ENCODE measurements at regions not wholly inside any gene's neighbourhood (a gene's known extent, or its start where the extent isn't known, plus 50 kb on each side); places are given as distances from the start of the nearest gene placed in this dataset.

DNA sequence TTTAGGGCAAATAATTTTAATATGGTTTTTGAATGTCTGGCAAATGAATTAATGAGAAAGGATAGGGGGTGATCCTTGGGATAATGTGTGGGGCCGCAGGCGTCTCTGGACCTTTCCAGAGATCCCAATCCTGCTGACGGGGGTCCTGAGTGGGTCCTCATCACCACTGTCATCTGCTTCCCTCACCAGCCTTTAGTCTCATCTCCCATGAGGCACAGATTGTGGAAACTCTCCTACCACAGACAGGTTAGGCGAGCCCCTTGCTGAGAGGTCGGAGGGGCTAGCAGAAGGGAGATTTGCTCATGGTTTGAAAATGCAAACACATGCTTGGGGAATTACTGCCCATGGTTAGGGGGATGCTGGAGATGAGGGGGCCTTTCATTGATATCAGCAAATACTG is 484.6 kb downstream of the RPS24 start:
- H3K27me3 ChIP-seq, result no peaks in the 10 kb centered on the region
- H3K4me1 ChIP-seq (ENCODE audit: insufficient read depth), result peaks cover 16% of the 10 kb centered on the region
- no peak overlapping the region for H3K27ac ChIP-seq
- intact Hi-C loops (cut with DNase I), result no loop called here
- TF ChIP-seq, protein P1, sequence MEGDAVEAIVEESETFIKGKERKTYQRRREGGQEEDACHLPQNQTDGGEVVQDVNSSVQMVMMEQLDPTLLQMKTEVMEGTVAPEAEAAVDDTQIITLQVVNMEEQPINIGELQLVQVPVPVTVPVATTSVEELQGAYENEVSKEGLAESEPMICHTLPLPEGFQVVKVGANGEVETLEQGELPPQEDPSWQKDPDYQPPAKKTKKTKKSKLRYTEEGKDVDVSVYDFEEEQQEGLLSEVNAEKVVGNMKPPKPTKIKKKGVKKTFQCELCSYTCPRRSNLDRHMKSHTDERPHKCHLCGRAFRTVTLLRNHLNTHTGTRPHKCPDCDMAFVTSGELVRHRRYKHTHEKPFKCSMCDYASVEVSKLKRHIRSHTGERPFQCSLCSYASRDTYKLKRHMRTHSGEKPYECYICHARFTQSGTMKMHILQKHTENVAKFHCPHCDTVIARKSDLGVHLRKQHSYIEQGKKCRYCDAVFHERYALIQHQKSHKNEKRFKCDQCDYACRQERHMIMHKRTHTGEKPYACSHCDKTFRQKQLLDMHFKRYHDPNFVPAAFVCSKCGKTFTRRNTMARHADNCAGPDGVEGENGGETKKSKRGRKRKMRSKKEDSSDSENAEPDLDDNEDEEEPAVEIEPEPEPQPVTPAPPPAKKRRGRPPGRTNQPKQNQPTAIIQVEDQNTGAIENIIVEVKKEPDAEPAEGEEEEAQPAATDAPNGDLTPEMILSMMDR (IDR thresholded peaks at IDR 0.05), result no peak
- TF ChIP-seq POLR2A (IDR thresholded peaks at IDR 0.05), result no peak
- TF ChIP-seq EP300 (IDR thresholded peaks at IDR 0.05), result no peak
- no peaks in the 10 kb centered on the region for H3K9me3 ChIP-seq
- WGBS, 3 donors, result 93 to 97% (median 96%) methylated on average over 5 of the region's 5 CpGs
- H3K4me3 ChIP-seq, result no peak overlapping the region
- no peak for DNase-seq
- H3K36me3 ChIP-seq, result no peaks in the 10 kb centered on the region

DNA sequence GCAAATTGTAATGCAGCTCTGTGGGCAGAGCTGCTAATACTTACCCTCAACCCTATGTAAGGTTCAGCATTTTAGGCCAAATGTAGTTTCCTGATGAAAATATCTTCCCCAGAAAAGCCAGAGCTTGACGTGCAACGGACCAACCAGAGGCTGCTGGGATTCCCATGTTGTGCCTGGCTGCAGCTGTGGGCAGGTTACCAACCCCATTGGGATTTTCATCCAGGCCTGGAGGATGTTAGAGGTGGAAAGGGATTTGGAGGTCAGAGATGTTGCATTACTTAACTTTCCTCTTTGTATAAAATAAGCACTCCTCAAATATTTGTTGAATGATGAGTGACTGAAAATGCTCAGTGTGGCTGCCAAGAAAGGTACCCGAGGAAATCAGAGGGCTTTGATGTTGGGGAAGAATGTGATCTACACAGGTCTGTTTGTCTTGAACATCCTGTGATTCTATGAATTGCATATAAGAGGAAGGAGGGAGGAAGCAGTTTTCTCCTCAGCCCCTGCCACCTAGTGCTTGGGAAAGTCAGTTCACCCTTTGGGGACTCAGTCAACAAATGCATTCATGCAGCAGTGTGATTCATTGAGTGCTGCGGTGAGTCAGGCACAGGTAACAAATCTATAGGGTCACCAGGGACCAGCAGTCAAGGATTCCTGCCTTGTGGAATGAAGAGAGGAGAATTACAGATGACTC is 487.2 kb downstream of the RPS24 start:
- Histone ChIP-seq H3K4me1 (ENCODE audit: insufficient read depth) (peaks cover 5% of the 10 kb centered on the region), H3K9me3 (no peaks in the 10 kb centered on the region), H3K27ac (no peak overlapping the region), H3K4me3 (no peak overlapping the region), H3K27me3 (no peaks in the 10 kb centered on the region), H3K36me3 (no peaks in the 10 kb centered on the region)
- 64 to 70% (median 68%) methylated on average over 4 of the region's 4 CpGs for WGBS, 3 donors
- intact Hi-C loops (cut with DNase I), result no loop called here
- TF ChIP-seq POLR2A (IDR thresholded peaks at IDR 0.05), result no peak
- TF ChIP-seq, protein P1 (IDR thresholded peaks at IDR 0.05), result no peak
- DNase-seq, result no peak

GRCh38 chr10:78523453-78523852 is 489.8 kb downstream of the RPS24 start:
- intact Hi-C loops (cut with DNase I), result no loop called here
- 92 to 100% (median 97%) methylated on average over 1 of the region's 1 CpG for WGBS, 3 donors
- TF ChIP-seq POLR2A (IDR thresholded peaks at IDR 0.05) (no peak), EP300 (IDR thresholded peaks at IDR 0.05) (no peak)
- TF ChIP-seq, protein P1 (IDR thresholded peaks at IDR 0.05), result no peak

GRCh38 chr10:78524342-78524741 is 490.7 kb downstream of the RPS24 start:
- Histone ChIP-seq H3K4me3 (no peak overlapping the region), H3K4me1 (ENCODE audit: insufficient read depth) (no peaks in the 10 kb centered on the region), H3K27ac (no peak overlapping the region), H3K36me3 (no peaks in the 10 kb centered on the region), H3K9me3 (no peaks in the 10 kb centered on the region), H3K27me3 (no peaks in the 10 kb centered on the region)
- TF ChIP-seq EP300 (IDR thresholded peaks at IDR 0.05) (no peak), POLR2A (IDR thresholded peaks at IDR 0.05) (no peak)
- TF ChIP-seq, protein P1 (IDR thresholded peaks at IDR 0.05), result no peak
- no peak for DNase-seq
- 92 to 95% (median 92%) methylated on average over 5 of the region's 5 CpGs for WGBS, 3 donors
- intact Hi-C loops (cut with DNase I), result no loop called here

More at GRCh38 chr10:78523453-78523852, 489.8 kb downstream of the RPS24 start:
- H3K4me1 ChIP-seq (ENCODE audit: insufficient read depth), result no peaks in the 10 kb centered on the region
- no peak overlapping the region for H3K4me3 ChIP-seq
- H3K36me3 ChIP-seq, result no peaks in the 10 kb centered on the region
- no peaks in the 10 kb centered on the region for H3K27me3 ChIP-seq
- DNase-seq, result no peak
- no peaks in the 10 kb centered on the region for H3K9me3 ChIP-seq
- no peak overlapping the region for H3K27ac ChIP-seq
